ENCODE measurements at regions not wholly inside any gene's neighbourhood (a gene's known extent, or its start where the extent isn't known, plus 50 kb on each side); places are given as distances from the start of the nearest gene placed in this dataset.
A peak's percentile ranks its signal among the peaks of the same experiment; 100 is the strongest.

DNA sequence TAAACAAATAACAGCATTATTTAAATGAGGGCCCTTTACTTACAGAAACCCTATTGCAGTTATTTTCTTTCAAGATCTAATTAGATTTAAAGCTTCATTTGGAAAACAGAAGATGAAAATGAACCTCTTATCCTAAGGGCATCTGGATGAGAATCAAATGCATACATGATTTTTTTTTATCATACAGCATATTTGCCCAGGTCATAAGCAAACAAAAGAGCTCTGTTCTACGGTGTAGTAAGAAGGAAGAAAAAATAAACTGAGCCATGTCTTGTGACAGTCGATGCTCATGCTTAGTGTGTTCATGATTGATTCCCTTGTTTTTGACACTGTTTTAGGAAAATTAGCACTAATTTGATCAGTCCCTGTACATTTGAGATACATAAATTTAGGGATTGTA, 202.6 kb upstream of the RNF32 start:
- Histone ChIP-seq H2BK5ac (ENCODE audit: low read length) (no peak overlapping the region), H3K27me3 (ENCODE audit: control insufficient read depth in 3 of 3, insufficient read depth in 3 of 3, low read depth in 1 of 3, low read length in 3 of 3) (peaks cover 0 to 23% (median 0%) of the 10 kb centered on the region in 3 experiments), H3K9ac (ENCODE audit: low read depth, low read length, poor library complexity) (no peak overlapping the region), H3K18ac (ENCODE audit: low read length) (no peak overlapping the region), H3K4me3 (ENCODE audit: low read length in 2 of 2) (no peak overlapping the region), H3K9me3 (replicated peaks in 1 of 2; ENCODE audit: control insufficient read depth in 2 of 2, insufficient read depth in 1 of 2, low read depth in 1 of 2, low read length in 2 of 2) (no peaks in the 10 kb centered on the region), H2BK12ac (ENCODE audit: low read length) (no peak overlapping the region), H4K91ac (ENCODE audit: low read depth, low read length, poor library complexity) (no peak overlapping the region), H3K4me2 (ENCODE audit: insufficient read depth, low read length, poor library complexity, severe bottlenecking) (no peak overlapping the region), H2BK120ac (ENCODE audit: low read depth, low read length) (no peak overlapping the region), H2AK5ac (ENCODE audit: low read depth, low read length) (no peak overlapping the region), H2BK15ac (ENCODE audit: low read length) (no peak overlapping the region), H3K4me1 (ENCODE audit: control insufficient read depth in 2 of 2, insufficient read depth in 1 of 2, low read depth in 1 of 2, low read length in 2 of 2) (no peaks in the 10 kb centered on the region), H4K8ac (ENCODE audit: low read depth, low read length) (no peak overlapping the region), H2AFZ (ENCODE audit: low read length) (no peak overlapping the region), H3K27ac (replicated peaks; ENCODE audit: low read length) (no peak overlapping the region), H3K36me3 (replicated peaks in 1 of 2; ENCODE audit: control insufficient read depth in 2 of 2, insufficient read depth in 2 of 2, low read length in 2 of 2) (no peaks in the 10 kb centered on the region), H3K14ac (ENCODE audit: low read length) (no peak overlapping the region), H3K23ac (ENCODE audit: low read depth, low read length, poor library complexity) (no peak overlapping the region), H3K79me1 (ENCODE audit: low read depth, low read length) (no peaks in the 10 kb centered on the region), H3K4ac (ENCODE audit: low read length) (no peak overlapping the region)
- DNase-seq (ENCODE audit: low spot score) = no peak
- WGBS, 2 donors (ENCODE audit: extremely low coverage in 2 of 2, insufficient read length in 2 of 2, insufficient replicate concordance in 1 of 2) = no CpG with 5 or more reads among the region's 2 CpGs

DNA sequence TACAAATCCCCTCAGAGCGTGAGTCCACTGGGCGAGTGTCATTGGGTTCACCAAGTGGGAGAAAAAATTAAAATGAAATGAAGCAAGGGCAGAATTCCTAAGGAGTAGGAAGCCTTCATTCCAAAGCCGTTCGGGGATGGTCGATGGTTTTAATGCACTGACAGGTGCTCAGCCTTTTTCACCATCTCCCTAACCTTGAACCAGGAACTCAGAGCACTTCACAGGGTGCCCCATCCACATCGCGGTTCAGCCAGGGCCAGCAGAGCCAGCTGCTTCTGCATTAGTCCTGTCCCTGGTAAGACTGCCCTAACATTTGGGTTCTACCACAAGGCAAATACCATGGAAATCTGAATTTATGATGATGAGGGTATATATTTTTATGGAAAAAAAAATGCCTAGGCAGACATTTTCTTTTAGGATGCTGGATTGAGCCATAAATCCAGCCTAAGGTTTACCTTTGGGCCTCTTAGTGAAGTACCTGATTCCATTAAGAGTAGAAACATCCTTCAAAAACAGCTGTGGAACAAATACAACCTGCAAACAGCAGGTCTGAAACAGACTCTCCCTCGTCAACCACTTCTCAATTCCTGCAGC, 203.5 kb upstream of the RNF32 start:
- no peaks in the 10 kb centered on the region for H3K9me3 ChIP-seq (replicated peaks in 1 of 2; ENCODE audit: control insufficient read depth in 2 of 2, insufficient read depth in 1 of 2, low read depth in 1 of 2, low read length in 2 of 2)
- H2BK120ac ChIP-seq (ENCODE audit: low read depth, low read length) = no peak overlapping the region
- peaks cover 0 to 23% (median 0%) of the 10 kb centered on the region in 3 experiments for H3K27me3 ChIP-seq (ENCODE audit: control insufficient read depth in 3 of 3, insufficient read depth in 3 of 3, low read depth in 1 of 3, low read length in 3 of 3)
- no peak overlapping the region for H3K27ac ChIP-seq (replicated peaks; ENCODE audit: low read length)
- no peak overlapping the region for H3K4me3 ChIP-seq (ENCODE audit: low read length in 2 of 2)
- no peak overlapping the region for H2BK15ac ChIP-seq (ENCODE audit: low read length)
- H4K8ac ChIP-seq (ENCODE audit: low read depth, low read length) = no peak overlapping the region
- H2BK5ac ChIP-seq (ENCODE audit: low read length) = no peak overlapping the region
- H3K4ac ChIP-seq (ENCODE audit: low read length) = no peak overlapping the region
- no peak overlapping the region for H3K4me2 ChIP-seq (ENCODE audit: insufficient read depth, low read length, poor library complexity, severe bottlenecking)
- no CpG with 5 or more reads among the region's 8 CpGs for WGBS, 2 donors (ENCODE audit: extremely low coverage in 2 of 2, insufficient read length in 2 of 2, insufficient replicate concordance in 1 of 2)
- no peak for DNase-seq (ENCODE audit: low spot score)
- no peak overlapping the region for H2AFZ ChIP-seq (ENCODE audit: low read length)
- H2BK12ac ChIP-seq (ENCODE audit: low read length) = no peak overlapping the region
- H3K9ac ChIP-seq (ENCODE audit: low read depth, low read length, poor library complexity) = no peak overlapping the region
- no peak overlapping the region for H4K91ac ChIP-seq (ENCODE audit: low read depth, low read length, poor library complexity)
- H3K4me1 ChIP-seq (ENCODE audit: control insufficient read depth in 2 of 2, insufficient read depth in 1 of 2, low read depth in 1 of 2, low read length in 2 of 2) = no peaks in the 10 kb centered on the region
- H3K23ac ChIP-seq (ENCODE audit: low read depth, low read length, poor library complexity) = no peak overlapping the region
- no peak overlapping the region for H3K18ac ChIP-seq (ENCODE audit: low read length)
- no peaks in the 10 kb centered on the region for H3K79me1 ChIP-seq (ENCODE audit: low read depth, low read length)
- H2AK5ac ChIP-seq (ENCODE audit: low read depth, low read length) = no peak overlapping the region
- no peaks in the 10 kb centered on the region for H3K36me3 ChIP-seq (replicated peaks in 1 of 2; ENCODE audit: control insufficient read depth in 2 of 2, insufficient read depth in 2 of 2, low read length in 2 of 2)
- H3K14ac ChIP-seq (ENCODE audit: low read length) = no peak overlapping the region

- DNase-seq (ENCODE audit: low spot score) = no peak
- no peaks in the 10 kb centered on the region for H3K36me3 ChIP-seq (replicated peaks in 1 of 2; ENCODE audit: control insufficient read depth in 2 of 2, insufficient read depth in 2 of 2, low read length in 2 of 2)
- no peak overlapping the region for H2AFZ ChIP-seq (ENCODE audit: low read length)
- H3K4me2 ChIP-seq (ENCODE audit: insufficient read depth, low read length, poor library complexity, severe bottlenecking) = no peak overlapping the region
- peak overlapping the region; percentile 60 for H3K9ac ChIP-seq (ENCODE audit: low read depth, low read length, poor library complexity)
- H4K91ac ChIP-seq (ENCODE audit: low read depth, low read length, poor library complexity) = no peak overlapping the region
- H2BK15ac ChIP-seq (ENCODE audit: low read length) = no peak overlapping the region
- no peaks in the 10 kb centered on the region for H3K79me1 ChIP-seq (ENCODE audit: low read depth, low read length)
- H3K9me3 ChIP-seq (replicated peaks in 1 of 2; ENCODE audit: control insufficient read depth in 2 of 2, insufficient read depth in 1 of 2, low read depth in 1 of 2, low read length in 2 of 2) = no peaks in the 10 kb centered on the region
- no peak overlapping the region for H2AK5ac ChIP-seq (ENCODE audit: low read depth, low read length)
- H3K18ac ChIP-seq (ENCODE audit: low read length) = peak overlapping the region; percentile 76
- H3K23ac ChIP-seq (ENCODE audit: low read depth, low read length, poor library complexity) = no peak overlapping the region
- no peak overlapping the region for H2BK120ac ChIP-seq (ENCODE audit: low read depth, low read length)
- H4K8ac ChIP-seq (ENCODE audit: low read depth, low read length) = no peak overlapping the region
- H3K27ac ChIP-seq (replicated peaks; ENCODE audit: low read length) = no peak overlapping the region
- no peak overlapping the region for H3K4ac ChIP-seq (ENCODE audit: low read length)
- no peak overlapping the region for H3K4me3 ChIP-seq (ENCODE audit: low read length in 2 of 2)
- H2BK12ac ChIP-seq (ENCODE audit: low read length) = no peak overlapping the region
- H3K14ac ChIP-seq (ENCODE audit: low read length) = no peak overlapping the region
- H3K4me1 ChIP-seq (ENCODE audit: control insufficient read depth in 2 of 2, insufficient read depth in 1 of 2, low read depth in 1 of 2, low read length in 2 of 2) = no peaks in the 10 kb centered on the region
- no CpG with 5 or more reads among the region's 12 CpGs for WGBS, 2 donors (ENCODE audit: extremely low coverage in 2 of 2, insufficient read length in 2 of 2, insufficient replicate concordance in 1 of 2)
- H3K27me3 ChIP-seq (ENCODE audit: control insufficient read depth in 3 of 3, insufficient read depth in 3 of 3, low read depth in 1 of 3, low read length in 3 of 3) = peaks cover 0 to 19% (median 0%) of the 10 kb centered on the region in 3 experiments
- H2BK5ac ChIP-seq (ENCODE audit: low read length) = no peak overlapping the region
These were observed 204.9 kb upstream of the RNF32 start for GRCh38 chr7:156435486-156436231.

DNA sequence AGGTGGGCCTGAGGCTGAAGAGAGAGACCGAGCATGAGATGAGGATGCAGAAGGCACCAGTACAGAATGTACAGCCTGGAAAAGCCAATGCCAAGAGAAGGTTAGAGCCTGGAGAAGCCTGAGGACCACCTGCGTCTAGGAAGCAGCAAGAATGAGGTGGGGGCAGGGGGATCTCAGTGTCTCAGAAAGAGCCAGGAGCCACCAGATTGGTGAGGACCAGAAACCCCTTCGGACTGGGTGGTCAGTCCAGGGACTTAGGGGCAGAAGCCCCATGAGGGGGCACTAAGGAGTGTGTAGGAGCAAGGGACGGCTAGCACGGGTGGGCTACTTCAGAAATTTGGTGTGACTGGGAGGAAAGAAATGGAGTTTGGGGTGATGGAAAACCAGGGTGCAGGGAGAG, 205.9 kb upstream of the RNF32 start:
- Histone ChIP-seq H2BK120ac (ENCODE audit: low read depth, low read length) (no peak overlapping the region), H4K91ac (ENCODE audit: low read depth, low read length, poor library complexity) (no peak overlapping the region), H3K27me3 (ENCODE audit: control insufficient read depth in 3 of 3, insufficient read depth in 3 of 3, low read depth in 1 of 3, low read length in 3 of 3) (peaks cover 0 to 14% (median 0%) of the 10 kb centered on the region in 3 experiments), H3K4me1 (ENCODE audit: control insufficient read depth in 2 of 2, insufficient read depth in 1 of 2, low read depth in 1 of 2, low read length in 2 of 2) (no peaks in the 10 kb centered on the region), H2AFZ (ENCODE audit: low read length) (no peak overlapping the region), H3K4me3 (ENCODE audit: low read length in 2 of 2) (no peak overlapping the region), H2BK5ac (ENCODE audit: low read length) (no peak overlapping the region), H3K18ac (ENCODE audit: low read length) (no peak overlapping the region), H3K14ac (ENCODE audit: low read length) (no peak overlapping the region), H2BK15ac (ENCODE audit: low read length) (no peak overlapping the region), H3K27ac (replicated peaks; ENCODE audit: low read length) (no peak overlapping the region), H3K79me1 (ENCODE audit: low read depth, low read length) (no peaks in the 10 kb centered on the region), H3K36me3 (replicated peaks in 1 of 2; ENCODE audit: control insufficient read depth in 2 of 2, insufficient read depth in 2 of 2, low read length in 2 of 2) (no peaks in the 10 kb centered on the region), H3K4ac (ENCODE audit: low read length) (no peak overlapping the region), H4K8ac (ENCODE audit: low read depth, low read length) (no peak overlapping the region), H3K4me2 (ENCODE audit: insufficient read depth, low read length, poor library complexity, severe bottlenecking) (no peak overlapping the region), H3K9ac (ENCODE audit: low read depth, low read length, poor library complexity) (no peak overlapping the region), H2AK5ac (ENCODE audit: low read depth, low read length) (no peak overlapping the region), H3K23ac (ENCODE audit: low read depth, low read length, poor library complexity) (no peak overlapping the region), H3K9me3 (replicated peaks in 1 of 2; ENCODE audit: control insufficient read depth in 2 of 2, insufficient read depth in 1 of 2, low read depth in 1 of 2, low read length in 2 of 2) (no peaks in the 10 kb centered on the region), H2BK12ac (ENCODE audit: low read length) (no peak overlapping the region)
- no CpG with 5 or more reads among the region's 5 CpGs for WGBS, 2 donors (ENCODE audit: extremely low coverage in 2 of 2, insufficient read length in 2 of 2, insufficient replicate concordance in 1 of 2)
- no peak for DNase-seq (ENCODE audit: low spot score)
